ENCODE measurements at regions not wholly inside any gene's neighbourhood (a gene's known extent, or its start where the extent isn't known, plus 50 kb on each side); places are given as distances from the start of the nearest gene placed in this dataset.

DNA sequence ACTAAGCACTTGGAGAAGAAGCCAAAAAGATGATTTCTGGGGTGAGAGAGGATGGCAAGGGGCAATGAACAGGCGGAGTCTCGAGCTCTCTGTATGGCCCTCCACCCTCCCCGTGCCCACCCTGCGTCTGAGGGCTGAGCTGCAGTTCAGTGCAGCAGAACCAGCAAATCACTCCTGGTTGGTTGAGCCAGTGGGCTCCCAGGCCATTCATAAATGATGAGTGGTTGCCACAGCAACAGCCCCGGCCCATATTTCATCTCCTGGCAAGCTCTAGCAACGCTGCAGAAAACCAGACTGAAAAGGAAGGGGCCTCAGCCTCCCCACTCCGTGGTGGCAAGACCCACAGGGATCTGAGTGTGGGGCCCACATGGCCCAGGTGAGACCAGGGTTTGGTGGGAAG, 93.8 kb upstream of the PPP1R26 start:
- TF ChIP-seq POLR2A (IDR thresholded peaks at IDR 0.05; ENCODE audit: low read depth, low read length) (no peak), TAF1 (IDR thresholded peaks at IDR 0.05; ENCODE audit: borderline replicate concordance, low read depth, low read length) (no peak)

Measured in GM12892 (cell line).